GM12872 (cell line): ENCODE measurements at regions not wholly inside any gene's neighbourhood (a gene's known extent, or its start where the extent isn't known, plus 50 kb on each side); places are given as distances from the start of the nearest gene placed in this dataset.
A peak's percentile ranks its signal among the peaks of the same experiment; 100 is the strongest.

Experiments
- TF ChIP-seq, protein P1 (sequence below): IDR thresholded peaks from 3 replicates; pipeline ENCODE4 v1.5.1; 2011; ENCODE audit warnings: low read depth, mild to moderate bottlenecking, low read length, moderate library complexity; ENCODE audit not compliant: insufficient read depth

DNA sequence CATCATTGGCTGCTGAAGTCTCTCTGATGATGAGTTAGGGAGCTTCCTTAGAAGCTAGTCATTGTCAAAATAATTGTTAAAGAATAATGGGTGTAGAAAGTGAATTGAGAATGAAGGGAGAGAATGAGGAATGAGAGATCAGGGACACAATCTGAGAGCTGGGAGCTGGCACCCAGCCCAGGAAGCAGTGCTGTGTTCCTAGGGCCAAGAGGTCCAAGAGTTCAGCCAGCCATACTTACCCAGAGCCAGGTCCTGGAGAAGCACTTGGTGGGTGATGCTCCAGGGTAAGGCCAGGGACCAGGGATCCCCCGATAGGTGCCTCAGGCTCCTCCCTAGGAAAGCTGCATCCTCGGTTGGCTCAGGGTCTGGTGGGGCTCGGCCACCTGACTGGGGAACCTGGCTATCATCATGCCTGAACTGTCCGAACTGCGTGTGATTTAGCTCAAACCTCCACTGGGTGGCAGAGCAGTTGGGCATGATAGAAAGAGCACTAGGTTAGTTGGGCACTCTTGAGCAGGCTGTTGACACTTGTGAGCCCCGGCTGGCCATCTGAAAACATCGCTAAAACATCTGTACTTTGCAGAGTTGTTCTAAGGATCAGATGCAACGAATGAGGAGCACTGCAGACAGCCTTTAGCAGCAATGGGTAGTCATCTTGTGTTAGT is 123.9 kb upstream of the NCAM1 start:
- TF ChIP-seq, protein P1, sequence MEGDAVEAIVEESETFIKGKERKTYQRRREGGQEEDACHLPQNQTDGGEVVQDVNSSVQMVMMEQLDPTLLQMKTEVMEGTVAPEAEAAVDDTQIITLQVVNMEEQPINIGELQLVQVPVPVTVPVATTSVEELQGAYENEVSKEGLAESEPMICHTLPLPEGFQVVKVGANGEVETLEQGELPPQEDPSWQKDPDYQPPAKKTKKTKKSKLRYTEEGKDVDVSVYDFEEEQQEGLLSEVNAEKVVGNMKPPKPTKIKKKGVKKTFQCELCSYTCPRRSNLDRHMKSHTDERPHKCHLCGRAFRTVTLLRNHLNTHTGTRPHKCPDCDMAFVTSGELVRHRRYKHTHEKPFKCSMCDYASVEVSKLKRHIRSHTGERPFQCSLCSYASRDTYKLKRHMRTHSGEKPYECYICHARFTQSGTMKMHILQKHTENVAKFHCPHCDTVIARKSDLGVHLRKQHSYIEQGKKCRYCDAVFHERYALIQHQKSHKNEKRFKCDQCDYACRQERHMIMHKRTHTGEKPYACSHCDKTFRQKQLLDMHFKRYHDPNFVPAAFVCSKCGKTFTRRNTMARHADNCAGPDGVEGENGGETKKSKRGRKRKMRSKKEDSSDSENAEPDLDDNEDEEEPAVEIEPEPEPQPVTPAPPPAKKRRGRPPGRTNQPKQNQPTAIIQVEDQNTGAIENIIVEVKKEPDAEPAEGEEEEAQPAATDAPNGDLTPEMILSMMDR, result 0 out of 3 replicates have a peak, but pooled peaks have one; percentile 15

DNA sequence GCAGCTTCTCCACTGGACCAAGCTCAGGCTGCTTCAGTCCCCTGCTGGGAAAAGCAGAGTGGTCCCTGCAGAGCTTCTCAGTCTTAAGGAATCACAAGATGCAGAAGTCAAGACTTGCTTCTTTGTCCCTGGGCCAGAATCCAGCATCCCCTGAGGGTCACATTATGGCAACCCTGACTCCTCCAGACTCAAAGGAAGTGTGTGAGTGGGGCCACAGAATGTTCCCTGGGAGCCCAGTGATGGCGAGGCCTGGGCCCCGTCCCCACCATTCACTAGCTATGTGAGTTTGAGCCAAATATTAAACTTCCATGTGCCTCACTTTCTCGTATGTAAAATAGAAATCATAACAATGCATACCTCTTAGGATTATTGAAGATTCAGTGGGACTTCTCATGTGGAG is 122.2 kb upstream of the NCAM1 start:
- TF ChIP-seq, protein P1, result no peak

DNA sequence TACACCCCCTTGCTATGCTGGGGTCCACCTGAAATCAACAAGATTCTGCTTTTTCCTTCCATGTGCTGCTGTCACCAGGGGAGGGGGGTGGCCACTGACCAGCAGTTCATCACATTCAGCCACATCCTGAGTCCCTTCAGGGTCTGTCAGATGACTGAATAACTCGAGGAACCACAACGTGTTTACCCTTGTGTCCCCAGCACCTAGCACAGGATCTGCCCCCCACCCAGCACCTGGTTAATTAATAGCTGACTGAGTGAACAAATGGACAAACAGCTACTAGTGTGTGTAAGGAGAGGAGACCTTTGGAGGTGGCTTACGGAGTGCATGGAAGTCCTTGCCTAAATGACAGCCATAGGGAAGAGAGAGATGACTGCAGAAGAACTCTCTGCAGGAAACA is 119.5 kb upstream of the NCAM1 start:
- TF ChIP-seq, protein P1, result no peak

DNA sequence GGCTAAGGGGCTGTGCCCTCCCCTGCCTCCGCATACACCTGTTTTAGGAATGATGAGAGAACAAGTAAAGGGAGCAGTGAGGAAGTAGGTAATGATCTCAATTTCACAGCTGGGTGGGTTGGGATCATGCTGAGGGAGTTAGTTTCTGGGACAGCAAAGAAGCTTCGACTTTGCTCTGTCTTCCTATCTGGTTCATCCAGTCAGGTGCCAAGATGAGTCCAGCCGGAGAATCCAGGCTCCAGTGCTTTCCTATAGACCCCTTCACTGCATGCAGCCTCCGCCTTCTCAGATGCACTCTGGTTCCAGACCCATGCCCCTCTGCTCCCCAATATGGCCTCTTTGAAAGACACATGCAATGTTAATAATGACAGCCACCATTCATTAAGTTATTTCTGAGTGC is 119.1 kb upstream of the NCAM1 start:
- TF ChIP-seq, protein P1, result no peak

DNA sequence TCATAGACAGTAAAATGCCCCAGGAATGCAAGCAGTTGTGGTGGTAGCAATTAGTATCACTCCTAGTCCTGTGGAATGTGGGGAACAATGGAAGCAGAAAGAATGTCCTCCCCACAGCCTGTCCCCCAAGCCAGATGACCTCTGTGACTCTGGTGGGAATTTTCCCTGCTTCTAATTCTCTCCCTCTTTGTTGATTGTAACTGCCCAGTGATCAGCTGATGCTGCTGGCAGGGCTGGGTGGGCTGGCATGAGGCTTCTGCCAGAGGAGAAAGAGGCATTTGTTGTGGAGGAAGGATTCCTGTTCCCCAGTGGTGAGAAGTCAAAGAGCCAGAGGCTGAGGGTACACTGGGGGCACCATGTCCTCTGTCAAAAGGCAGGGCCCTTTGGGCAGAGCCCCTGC is 116.7 kb upstream of the NCAM1 start:
- TF ChIP-seq, protein P1, result no peak

DNA sequence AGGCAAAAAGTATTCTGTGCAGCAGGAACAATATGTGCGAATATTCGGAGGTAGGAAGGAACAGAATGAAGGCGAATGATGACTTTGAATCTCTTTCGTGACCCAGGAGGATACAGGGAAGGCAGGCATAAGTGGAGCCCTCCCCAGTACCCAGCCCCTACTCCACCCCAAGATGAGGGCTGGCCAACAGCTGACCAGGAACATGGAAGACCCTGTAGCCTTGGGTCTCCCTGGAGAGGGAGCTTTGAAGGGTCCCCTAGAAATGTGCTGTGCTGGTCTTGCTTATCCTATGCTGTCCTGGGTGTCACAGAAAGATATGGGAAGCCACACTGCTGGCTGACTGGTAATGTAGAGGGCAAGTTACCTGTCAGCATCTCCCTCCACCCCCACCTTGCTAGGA is 113.7 kb upstream of the NCAM1 start:
- TF ChIP-seq, protein P1, result no peak

DNA sequence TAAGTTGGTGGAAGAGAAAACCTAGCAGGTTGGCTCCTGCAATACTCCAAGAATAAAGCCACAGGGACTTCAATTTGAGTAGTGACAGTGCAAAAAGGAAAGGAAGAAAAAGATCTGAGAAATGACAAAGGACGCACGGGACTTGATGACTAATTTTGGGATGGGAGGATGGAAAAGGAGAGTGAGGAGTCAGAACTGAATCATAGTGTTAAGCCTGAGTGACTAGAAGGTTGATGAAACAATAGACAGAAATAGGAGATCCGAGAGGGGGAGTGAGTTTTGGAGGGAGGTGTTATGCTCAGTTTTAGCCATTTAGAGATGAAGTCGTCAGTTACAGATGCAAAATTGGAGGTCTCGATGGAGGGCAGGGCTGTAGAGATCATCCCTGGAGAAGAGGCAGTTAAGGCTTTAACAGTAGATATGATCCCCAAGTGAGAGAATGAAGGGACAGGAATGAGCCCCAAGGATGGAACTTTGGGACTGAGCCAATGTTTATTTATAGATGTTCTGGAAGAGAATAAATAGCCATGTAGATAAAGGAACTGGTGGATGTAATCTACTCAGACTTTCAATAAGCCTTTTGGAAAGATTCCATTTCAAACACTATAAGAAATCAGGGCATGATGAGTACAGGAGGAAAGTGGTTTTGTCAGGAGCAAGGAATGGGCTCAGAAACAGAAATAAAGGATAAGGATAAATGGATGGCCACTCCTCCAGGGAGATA is 108.9 kb upstream of the NCAM1 start:
- TF ChIP-seq, protein P1, result no peak
